ENCODE measurements at regions not wholly inside any gene's neighbourhood (a gene's known extent, or its start where the extent isn't known, plus 50 kb on each side); places are given as distances from the start of the nearest gene placed in this dataset.

- DNase-seq = no peak
- Histone ChIP-seq H3K27ac (no peak overlapping the region), H3K4me3 (no peak overlapping the region), H3K36me3 (no peaks in the 10 kb centered on the region), H3K9me3 (peaks cover 0 to 11% (median 0%) of the 10 kb centered on the region in 8 donors), H3K4me1 (no peaks in the 10 kb centered on the region), H3K27me3 (replicated peaks in 1 of 7) (no peaks in the 10 kb centered on the region)
- intact Hi-C loops (cut with DNase I; ENCODE audit: low total_unique reads) = no loop called here
- no peak for TF ChIP-seq POLR2A (IDR thresholded peaks at IDR 0.05)
These were observed 430.2 kb downstream of the OMA1 start for GRCh38 chr1:58116284-58116683.

- no peak for DNase-seq
- H3K9me3 ChIP-seq = peaks cover 0 to 7% (median 0%) of the 10 kb centered on the region in 8 donors
- no peaks in the 10 kb centered on the region for H3K36me3 ChIP-seq
- no peaks in the 10 kb centered on the region for H3K4me1 ChIP-seq
- H3K4me3 ChIP-seq = no peak overlapping the region
- intact Hi-C loops (cut with DNase I; ENCODE audit: low total_unique reads) = no loop called here
- TF ChIP-seq CTCF (IDR thresholded peaks at IDR 0.05 in 8 of 11, conservative IDR thresholded peaks at IDR 0.05 in 3 of 11) = no peak
- no peak for TF ChIP-seq POLR2A (IDR thresholded peaks at IDR 0.05)
- TF ChIP-seq POLR2AphosphoS5 (IDR thresholded peaks at IDR 0.05) = no peak
- no peak overlapping the region for H3K27ac ChIP-seq
- WGBS, 5 donors = 88 to 96% (median 94%) methylated on average over 2 of the region's 2 CpGs
- no peaks in the 10 kb centered on the region for H3K27me3 ChIP-seq (replicated peaks in 1 of 7)
These were observed 436.8 kb downstream of the OMA1 start for GRCh38 chr1:58109646-58110200.

GRCh38 chr1:58108783-58109182 lies 437.7 kb downstream of the OMA1 start:
- Histone ChIP-seq H3K27me3 (replicated peaks in 1 of 7) (no peaks in the 10 kb centered on the region), H3K27ac (no peak overlapping the region), H3K36me3 (no peaks in the 10 kb centered on the region), H3K9me3 (no peaks in the 10 kb centered on the region), H3K4me3 (no peak overlapping the region), H3K4me1 (no peaks in the 10 kb centered on the region)
- no peak for DNase-seq
- 80 to 85% (median 83%) methylated on average over 2 of the region's 2 CpGs for WGBS, 5 donors
- TF ChIP-seq POLR2AphosphoS5 (IDR thresholded peaks at IDR 0.05) (no peak), POLR2A (IDR thresholded peaks at IDR 0.05) (no peak), CTCF (IDR thresholded peaks at IDR 0.05 in 8 of 11, conservative IDR thresholded peaks at IDR 0.05 in 3 of 11) (no peak)
- intact Hi-C loops (cut with DNase I; ENCODE audit: low total_unique reads) = no loop called here

- Histone ChIP-seq H3K36me3 (no peaks in the 10 kb centered on the region), H3K27ac (no peak overlapping the region), H3K4me3 (no peak overlapping the region), H3K27me3 (replicated peaks in 1 of 7) (no peaks in the 10 kb centered on the region), H3K9me3 (no peaks in the 10 kb centered on the region), H3K4me1 (no peaks in the 10 kb centered on the region)
- TF ChIP-seq POLR2A (IDR thresholded peaks at IDR 0.05) (no peak), POLR2AphosphoS5 (IDR thresholded peaks at IDR 0.05) (no peak), CTCF (IDR thresholded peaks at IDR 0.05 in 8 of 11, conservative IDR thresholded peaks at IDR 0.05 in 3 of 11) (no peak)
- WGBS, 5 donors = 79 to 96% (median 88%) methylated on average over 1 of the region's 1 CpG
- intact Hi-C loops (cut with DNase I; ENCODE audit: low total_unique reads) = no loop called here
- DNase-seq = no peak
These were observed 438.6 kb downstream of the OMA1 start for GRCh38 chr1:58107943-58108342.

- Histone ChIP-seq H3K4me3 (no peak overlapping the region), H3K9me3 (no peaks in the 10 kb centered on the region), H3K27ac (no peak overlapping the region), H3K36me3 (no peaks in the 10 kb centered on the region), H3K4me1 (no peaks in the 10 kb centered on the region), H3K27me3 (replicated peaks in 1 of 7) (no peaks in the 10 kb centered on the region)
- DNase-seq = no peak
- intact Hi-C loops (cut with DNase I; ENCODE audit: low total_unique reads) = no loop called here
- TF ChIP-seq POLR2AphosphoS5 (IDR thresholded peaks at IDR 0.05) (no peak), POLR2A (IDR thresholded peaks at IDR 0.05) (no peak), CTCF (IDR thresholded peaks at IDR 0.05 in 8 of 11, conservative IDR thresholded peaks at IDR 0.05 in 3 of 11) (no peak)
- 25 to 35% (median 30%) methylated on average over 4 of the region's 4 CpGs for WGBS, 5 donors
These were observed 441.6 kb downstream of the OMA1 start for GRCh38 chr1:58104960-58105359.

Measured in spleen (tissue), 11 donors.